ENCODE measurements at regions not wholly inside any gene's neighbourhood (a gene's known extent, or its start where the extent isn't known, plus 50 kb on each side); places are given as distances from the start of the nearest gene placed in this dataset.

- H3K9me3 ChIP-seq: no peaks in the 10 kb centered on the region
- no peak for FAIRE-seq
- no peaks in the 10 kb centered on the region for H3K4me1 ChIP-seq
- ChIA-PET CTCF (no interaction called here), POLR2A (no interaction called here)
- no peak overlapping the region for H3K27ac ChIP-seq
- no peak for ATAC-seq
- 76% methylated on average over 2 of the region's 2 CpGs for WGBS (ENCODE audit: missing lambda C conversion rate)
- no peak for TF ChIP-seq PBX3 (IDR thresholded peaks at IDR 0.05)
- TF ChIP-seq CHD4 (IDR thresholded peaks at IDR 0.05; ENCODE audit: borderline replicate concordance): no peak
- no peak for TF ChIP-seq NR3C1 (IDR thresholded peaks at IDR 0.05)
- no peak for TF ChIP-seq CEBPB (IDR thresholded peaks at IDR 0.05)
- TF ChIP-seq CBX8 (IDR thresholded peaks at IDR 0.05): no peak
- TF ChIP-seq HOXB13 (CRISPR knock-in tag; IDR thresholded peaks at IDR 0.05; ENCODE audit: low read depth): no peak
- TF ChIP-seq KDM1A (IDR thresholded peaks at IDR 0.05; ENCODE audit: low read depth): no peak
- no peak for TF ChIP-seq MYC (IDR thresholded peaks at IDR 0.05; ENCODE audit: borderline replicate concordance, low read length)
- no peak for TF ChIP-seq TFCP2L1 (CRISPR knock-in tag; IDR thresholded peaks at IDR 0.05)
- no peak for TF ChIP-seq ELK1 (IDR thresholded peaks at IDR 0.05; ENCODE audit: low read depth, low read length)
- no peak for TF ChIP-seq HMGXB4 (CRISPR knock-in tag; IDR thresholded peaks at IDR 0.05; ENCODE audit: borderline replicate concordance)
- no peak for TF ChIP-seq RNF2 (IDR thresholded peaks at IDR 0.05; ENCODE audit: borderline replicate concordance, low read depth)
- no peak for TF ChIP-seq NFE2L2 (conservative IDR thresholded peaks at IDR 0.05; ENCODE audit: low read length)
- TF ChIP-seq HOXB5 (CRISPR knock-in tag; IDR thresholded peaks at IDR 0.05): no peak
- no peak for TF ChIP-seq MAFK (IDR thresholded peaks at IDR 0.05; ENCODE audit: partially characterized antibody)
- TF ChIP-seq ZNF302 (CRISPR knock-in tag; IDR thresholded peaks at IDR 0.05): no peak
- TF ChIP-seq ZSCAN20 (CRISPR knock-in tag; IDR thresholded peaks at IDR 0.05): no peak
- no peak overlapping the region for H3K4me3 ChIP-seq
- no peak overlapping the region for H3K4me2 ChIP-seq
- no peak for DNase-seq (ENCODE audit: low read depth in 1 of 2, low spot score in 1 of 2)
These were observed 72.4 kb upstream of the ANXA10 start for GRCh38 chr4:168019921-168020320.

- ChIA-PET CTCF (no interaction called here), POLR2A (no interaction called here)
- ATAC-seq (no peak), FAIRE-seq (no peak), DNase-seq (ENCODE audit: low read depth in 1 of 2, low spot score in 1 of 2) (no peak)
- no peaks in the 10 kb centered on the region for H3K9me3 ChIP-seq
- TF ChIP-seq BHLHE40 (IDR thresholded peaks at IDR 0.05; ENCODE audit: low read depth, low read length): no peak
- TF ChIP-seq RNF2 (IDR thresholded peaks at IDR 0.05; ENCODE audit: borderline replicate concordance, low read depth): no peak
- TF ChIP-seq KDM5A (IDR thresholded peaks at IDR 0.05): no peak
- no peak for TF ChIP-seq ZSCAN20 (CRISPR knock-in tag; IDR thresholded peaks at IDR 0.05)
- TF ChIP-seq KDM1A (IDR thresholded peaks at IDR 0.05; ENCODE audit: low read depth): no peak
- TF ChIP-seq FOSB (CRISPR knock-in tag; IDR thresholded peaks at IDR 0.05): no peak
- TF ChIP-seq RARB (CRISPR knock-in tag; IDR thresholded peaks at IDR 0.05): no peak
- TF ChIP-seq MAX (IDR thresholded peaks at IDR 0.05): no peak
- no peak for TF ChIP-seq TFCP2L1 (CRISPR knock-in tag; IDR thresholded peaks at IDR 0.05)
- no peak for TF ChIP-seq HOXA7 (CRISPR knock-in tag; IDR thresholded peaks at IDR 0.05)
- no peak for TF ChIP-seq EP300 (IDR thresholded peaks at IDR 0.05)
- no peak for TF ChIP-seq CHD2 (IDR thresholded peaks at IDR 0.05; ENCODE audit: low read length, partially characterized antibody)
- no peak for TF ChIP-seq FOSL2 (IDR thresholded peaks at IDR 0.05)
- TF ChIP-seq FOSL2 (CRISPR knock-in tag; IDR thresholded peaks at IDR 0.05): no peak
- no peak for TF ChIP-seq HOXB5 (CRISPR knock-in tag; IDR thresholded peaks at IDR 0.05)
- no peak for TF ChIP-seq SREBF2 (IDR thresholded peaks at IDR 0.05)
- no peak for TF ChIP-seq CBX2 (IDR thresholded peaks at IDR 0.05; ENCODE audit: borderline replicate concordance, low read depth)
- TF ChIP-seq JUN (IDR thresholded peaks at IDR 0.05): no peak
- TF ChIP-seq HEYL (CRISPR knock-in tag; IDR thresholded peaks at IDR 0.05): no peak
- no peak overlapping the region for H3K4me3 ChIP-seq
- H3K27ac ChIP-seq: no peak overlapping the region
- 18% methylated on average over 1 of the region's 1 CpG for WGBS (ENCODE audit: missing lambda C conversion rate)
- no peak overlapping the region for H3K4me2 ChIP-seq
- no peaks in the 10 kb centered on the region for H3K4me1 ChIP-seq
These were observed 70.7 kb upstream of the ANXA10 start for GRCh38 chr4:168021666-168022065.

All from A549 (cell line).